EL (cell line): ENCODE measurements at regions not wholly inside any gene's neighbourhood (a gene's known extent, or its start where the extent isn't known, plus 50 kb on each side); places are given as distances from the start of the nearest gene placed in this dataset.
"Not testable (repeated sequence)": the region's sequence is repeated elsewhere in the genome, so short reads cannot be mapped to it uniquely, and the experiment has no call there.

Experiments
- DNase-seq: peaks from one replicate; pipeline ENCODE4 v3.0.0-alpha.2; 2016

- not testable (repeated sequence) for DNase-seq
These were observed 243.2 kb downstream of the CWH43 start for GRCh38 chr4:49229243-49229642.

GRCh38 chr4:49229713-49230112 lies 243.6 kb downstream of the CWH43 start:
- DNase-seq, result not testable (repeated sequence)

- DNase-seq, result not testable (repeated sequence)
These were observed 247.3 kb downstream of the CWH43 start for GRCh38 chr4:49233346-49233745.

GRCh38 chr4:49233749-49234148 lies 247.7 kb downstream of the CWH43 start:
- not testable (repeated sequence) for DNase-seq

GRCh38 chr4:49234382-49234781 lies 248.3 kb downstream of the CWH43 start:
- not testable (repeated sequence) for DNase-seq

- not testable (repeated sequence) for DNase-seq
These were observed 249.5 kb downstream of the CWH43 start for GRCh38 chr4:49235413-49236160.

- not testable (repeated sequence) for DNase-seq
These were observed 250.4 kb downstream of the CWH43 start for GRCh38 chr4:49236474-49236873.

GRCh38 chr4:49241295-49241694 lies 255.2 kb downstream of the CWH43 start:
- not testable (repeated sequence) for DNase-seq

GRCh38 chr4:49262786-49263185 lies 276.7 kb downstream of the CWH43 start:
- not testable (repeated sequence) for DNase-seq

- DNase-seq, result not testable (repeated sequence)
These were observed 284.4 kb downstream of the CWH43 start for GRCh38 chr4:49270435-49270834.

- DNase-seq, result not testable (repeated sequence)
These were observed 284.8 kb downstream of the CWH43 start for GRCh38 chr4:49270912-49271311.

GRCh38 chr4:49285905-49286304 lies 299.8 kb downstream of the CWH43 start:
- not testable (repeated sequence) for DNase-seq

- peak; percentile 10 for DNase-seq
These were observed 301.1 kb downstream of the CWH43 start for GRCh38 chr4:49286926-49287745.

GRCh38 chr4:49287893-49288292 lies 301.8 kb downstream of the CWH43 start:
- peak; percentile 10 for DNase-seq

GRCh38 chr4:49288796-49289195 lies 302.7 kb downstream of the CWH43 start:
- DNase-seq, result peak; percentile 3

GRCh38 chr4:49314815-49315214 lies 328.7 kb downstream of the CWH43 start:
- DNase-seq, result not testable (repeated sequence)

- DNase-seq, result not testable (repeated sequence)
These were observed 334.8 kb downstream of the CWH43 start for GRCh38 chr4:49320725-49321410.

- DNase-seq, result not testable (repeated sequence)
These were observed 335.6 kb downstream of the CWH43 start for GRCh38 chr4:49321511-49322300.

GRCh38 chr4:49322610-49323572 lies 336.8 kb downstream of the CWH43 start:
- DNase-seq, result not testable (repeated sequence)

GRCh38 chr4:49323573-49323940 lies 337.5 kb downstream of the CWH43 start:
- DNase-seq, result not testable (repeated sequence)
